ENCODE measurements at regions not wholly inside any gene's neighbourhood (a gene's known extent, or its start where the extent isn't known, plus 50 kb on each side); places are given as distances from the start of the nearest gene placed in this dataset.

GRCh38 chr22:22076932-22077703 lies 94.5 kb upstream of the TOP3B start:
- DNase-seq (ENCODE audit: low spot score): no peak

- no peak for DNase-seq (ENCODE audit: low spot score)
These were observed 93.8 kb upstream of the TOP3B start for GRCh38 chr22:22076361-22076760.

- DNase-seq (ENCODE audit: low spot score): no peak
These were observed 93.0 kb upstream of the TOP3B start for GRCh38 chr22:22075382-22076163.

- peak; percentile 33 for DNase-seq (ENCODE audit: low spot score)
These were observed 92.2 kb upstream of the TOP3B start for GRCh38 chr22:22074634-22075381.

GRCh38 chr22:22073769-22074561 lies 91.4 kb upstream of the TOP3B start:
- no peak for DNase-seq (ENCODE audit: low spot score)

- DNase-seq (ENCODE audit: low spot score): no peak
These were observed 89.7 kb upstream of the TOP3B start for GRCh38 chr22:22072169-22072836.

- DNase-seq (ENCODE audit: low spot score): no peak
These were observed 88.9 kb upstream of the TOP3B start for GRCh38 chr22:22071455-22071854.

GRCh38 chr22:22070371-22070824 lies 87.8 kb upstream of the TOP3B start:
- no peak for DNase-seq (ENCODE audit: low spot score)

GRCh38 chr22:22069450-22070370 lies 87.1 kb upstream of the TOP3B start:
- no peak for DNase-seq (ENCODE audit: low spot score)

GRCh38 chr22:22068657-22069056 lies 86.1 kb upstream of the TOP3B start:
- no peak for DNase-seq (ENCODE audit: low spot score)

- no peak for DNase-seq (ENCODE audit: low spot score)
These were observed 85.4 kb upstream of the TOP3B start for GRCh38 chr22:22068025-22068424.

- no peak for DNase-seq (ENCODE audit: low spot score)
These were observed 84.6 kb upstream of the TOP3B start for GRCh38 chr22:22067192-22067591.

- DNase-seq (ENCODE audit: low spot score): no peak
These were observed 82.0 kb upstream of the TOP3B start for GRCh38 chr22:22064580-22064979.

GRCh38 chr22:22062306-22062793 lies 79.8 kb upstream of the TOP3B start:
- DNase-seq (ENCODE audit: low spot score): no peak

- peak; percentile 28 for DNase-seq (ENCODE audit: low spot score)
These were observed 78.8 kb upstream of the TOP3B start for GRCh38 chr22:22061085-22062077.

GRCh38 chr22:22060200-22061084 lies 77.9 kb upstream of the TOP3B start:
- peak; percentile 51 for DNase-seq (ENCODE audit: low spot score)

- DNase-seq (ENCODE audit: low spot score): no peak
These were observed 76.9 kb upstream of the TOP3B start for GRCh38 chr22:22059291-22060002.

All from mucosa of gallbladder (tissue), 1 donor.